ENCODE measurements at regions not wholly inside any gene's neighbourhood (a gene's known extent, or its start where the extent isn't known, plus 50 kb on each side); places are given as distances from the start of the nearest gene placed in this dataset.

DNA sequence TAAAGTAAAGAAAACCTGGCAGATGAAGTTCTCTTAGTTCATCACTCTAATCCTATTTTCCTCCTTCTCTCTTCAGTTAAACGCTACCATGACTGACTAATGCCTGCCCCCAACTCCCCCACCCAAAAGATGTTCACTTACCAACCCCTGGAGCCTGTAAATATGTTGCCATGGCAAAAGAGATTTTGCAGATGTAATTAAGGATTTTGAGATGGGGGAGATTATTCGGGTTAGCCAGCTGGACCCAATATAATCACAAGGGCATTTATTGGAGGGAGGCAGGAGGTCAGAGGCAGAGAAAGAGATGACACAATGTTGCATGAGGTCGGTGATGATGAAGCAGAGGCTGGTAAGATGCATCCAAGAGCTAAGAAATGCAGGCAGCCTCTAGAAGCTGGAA is 69.3 kb upstream of the PPP2R5A start:
- Histone ChIP-seq H3K9me1 (ENCODE audit: control insufficient read depth, insufficient read depth, low read length) (no peaks in the 10 kb centered on the region), H3K9ac (ENCODE audit: insufficient read depth in 1 of 2, low read depth in 2 of 2, low read length in 2 of 2) (no peak overlapping the region), H3K4me3 (no peak overlapping the region), H2AFZ (ENCODE audit: low read depth, low read length) (no peak overlapping the region), H3K79me2 (ENCODE audit: control insufficient read depth, insufficient read depth, low read length) (no peaks in the 10 kb centered on the region), H3K9me3 (replicated peaks; ENCODE audit: control insufficient read depth, insufficient read depth, low read depth, low read length) (no peaks in the 10 kb centered on the region), H4K20me1 (replicated peaks; ENCODE audit: control insufficient read depth, insufficient read depth, low read length) (no peaks in the 10 kb centered on the region), H3K4me1 (replicated peaks in 1 of 2; ENCODE audit: control insufficient read depth in 2 of 2, insufficient read depth in 2 of 2, low read length in 2 of 2) (peaks cover 13 to 24% of the 10 kb centered on the region in 2 experiments; a peak in 3 of 5 replicates), H3K36me3 (ENCODE audit: control insufficient read depth, insufficient read depth, low read length) (no peaks in the 10 kb centered on the region), H3K27me3 (ENCODE audit: control insufficient read depth in 2 of 2, insufficient read depth in 2 of 2, low read length in 2 of 2) (no peaks in the 10 kb centered on the region), H3K4me2 (ENCODE audit: insufficient read depth, low read length) (no peak overlapping the region), H3K27ac (ENCODE audit: extremely low read depth, low read depth, low read length) (no peak overlapping the region)
- ChIA-PET POLR2A (interaction anchor here (1.0 kb wide), 1 partner anchor 13 kb away, joined by 3 read pairs; no protein-coding TSS in a partner anchor), CTCF (ENCODE audit: low intra/inter-chr PET ratio) (no interaction called here)
- no peak for TF ChIP-seq SP1 (CRISPR knock-in tag; IDR thresholded peaks at IDR 0.05)
- TF ChIP-seq, protein P1, sequence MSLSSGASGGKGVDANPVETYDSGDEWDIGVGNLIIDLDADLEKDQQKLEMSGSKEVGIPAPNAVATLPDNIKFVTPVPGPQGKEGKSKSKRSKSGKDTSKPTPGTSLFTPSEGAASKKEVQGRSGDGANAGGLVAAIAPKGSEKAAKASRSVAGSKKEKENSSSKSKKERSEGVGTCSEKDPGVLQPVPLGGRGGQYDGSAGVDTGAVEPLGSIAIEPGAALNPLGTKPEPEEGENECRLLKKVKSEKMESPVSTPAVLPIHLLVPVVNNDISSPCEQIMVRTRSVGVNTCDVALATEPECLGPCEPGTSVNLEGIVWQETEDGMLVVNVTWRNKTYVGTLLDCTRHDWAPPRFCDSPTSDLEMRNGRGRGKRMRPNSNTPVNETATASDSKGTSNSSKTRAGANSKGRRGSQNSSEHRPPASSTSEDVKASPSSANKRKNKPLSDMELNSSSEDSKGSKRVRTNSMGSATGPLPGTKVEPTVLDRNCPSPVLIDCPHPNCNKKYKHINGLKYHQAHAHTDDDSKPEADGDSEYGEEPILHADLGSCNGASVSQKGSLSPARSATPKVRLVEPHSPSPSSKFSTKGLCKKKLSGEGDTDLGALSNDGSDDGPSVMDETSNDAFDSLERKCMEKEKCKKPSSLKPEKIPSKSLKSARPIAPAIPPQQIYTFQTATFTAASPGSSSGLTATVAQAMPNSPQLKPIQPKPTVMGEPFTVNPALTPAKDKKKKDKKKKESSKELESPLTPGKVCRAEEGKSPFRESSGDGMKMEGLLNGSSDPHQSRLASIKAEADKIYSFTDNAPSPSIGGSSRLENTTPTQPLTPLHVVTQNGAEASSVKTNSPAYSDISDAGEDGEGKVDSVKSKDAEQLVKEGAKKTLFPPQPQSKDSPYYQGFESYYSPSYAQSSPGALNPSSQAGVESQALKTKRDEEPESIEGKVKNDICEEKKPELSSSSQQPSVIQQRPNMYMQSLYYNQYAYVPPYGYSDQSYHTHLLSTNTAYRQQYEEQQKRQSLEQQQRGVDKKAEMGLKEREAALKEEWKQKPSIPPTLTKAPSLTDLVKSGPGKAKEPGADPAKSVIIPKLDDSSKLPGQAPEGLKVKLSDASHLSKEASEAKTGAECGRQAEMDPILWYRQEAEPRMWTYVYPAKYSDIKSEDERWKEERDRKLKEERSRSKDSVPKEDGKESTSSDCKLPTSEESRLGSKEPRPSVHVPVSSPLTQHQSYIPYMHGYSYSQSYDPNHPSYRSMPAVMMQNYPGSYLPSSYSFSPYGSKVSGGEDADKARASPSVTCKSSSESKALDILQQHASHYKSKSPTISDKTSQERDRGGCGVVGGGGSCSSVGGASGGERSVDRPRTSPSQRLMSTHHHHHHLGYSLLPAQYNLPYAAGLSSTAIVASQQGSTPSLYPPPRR (CRISPR knock-in tag; IDR thresholded peaks at IDR 0.05; ENCODE audit: borderline replicate concordance) = 0 out of 2 replicates have a peak, but pooled peaks have one; percentile 26
- no peak for ATAC-seq
- BruUV-seq (replicated peaks) = no TSS peak
- in situ Hi-C loops (cut with MboI) (no loop called here), intact Hi-C loops (cut with micrococcal nuclease) (loop anchor here (5.0 kb wide), 1 partner anchor 64 kb away; no protein-coding TSS in a partner anchor)
- no peak for FAIRE-seq
- WGBS (ENCODE audit: insufficient coverage, low coverage, missing lambda C conversion rate) = 40% methylated on average over 3 of the region's 3 CpGs
- DNase-seq (ENCODE audit: extremely low read depth in 1 of 4, low spot score in 3 of 4) = no peak
